ENCODE measurements at regions not wholly inside any gene's neighbourhood (a gene's known extent, or its start where the extent isn't known, plus 50 kb on each side); places are given as distances from the start of the nearest gene placed in this dataset.
"Not testable (repeated sequence)": the region's sequence is repeated elsewhere in the genome, so short reads cannot be mapped to it uniquely, and the experiment has no call there.

- DNase-seq = no peak
Measured at GRCh38 chr22:22717664-22718063, 73.2 kb downstream of the GGTLC2 start.

DNA sequence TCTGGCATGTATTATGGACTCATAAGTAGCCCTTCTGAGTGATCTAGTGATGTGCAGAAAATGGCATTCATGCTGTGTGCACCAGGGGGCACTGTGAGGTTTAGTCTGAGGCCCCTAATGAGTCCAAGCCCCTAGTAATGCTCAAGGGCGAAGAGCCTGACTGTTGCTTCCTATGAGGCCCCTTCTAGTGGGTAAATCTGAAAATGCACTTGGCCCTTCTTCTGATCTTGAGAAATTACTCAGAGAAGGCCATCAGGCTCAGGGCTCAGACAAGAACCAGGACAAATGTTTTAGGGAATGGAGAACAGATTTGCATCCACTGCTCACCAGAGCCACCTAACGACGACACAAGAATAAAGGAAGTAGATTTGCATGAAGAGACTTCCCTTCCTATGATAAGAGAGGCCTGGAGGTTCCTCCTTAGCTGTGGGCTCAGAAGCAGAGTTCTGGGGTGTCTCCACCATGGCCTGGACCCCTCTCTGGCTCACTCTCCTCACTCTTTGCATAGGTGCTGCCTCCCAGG, 75.8 kb downstream of the GGTLC2 start:
- no peak for DNase-seq

- DNase-seq = no peak
Measured at GRCh38 chr22:22720724-22721261, 76.4 kb downstream of the GGTLC2 start.

DNA sequence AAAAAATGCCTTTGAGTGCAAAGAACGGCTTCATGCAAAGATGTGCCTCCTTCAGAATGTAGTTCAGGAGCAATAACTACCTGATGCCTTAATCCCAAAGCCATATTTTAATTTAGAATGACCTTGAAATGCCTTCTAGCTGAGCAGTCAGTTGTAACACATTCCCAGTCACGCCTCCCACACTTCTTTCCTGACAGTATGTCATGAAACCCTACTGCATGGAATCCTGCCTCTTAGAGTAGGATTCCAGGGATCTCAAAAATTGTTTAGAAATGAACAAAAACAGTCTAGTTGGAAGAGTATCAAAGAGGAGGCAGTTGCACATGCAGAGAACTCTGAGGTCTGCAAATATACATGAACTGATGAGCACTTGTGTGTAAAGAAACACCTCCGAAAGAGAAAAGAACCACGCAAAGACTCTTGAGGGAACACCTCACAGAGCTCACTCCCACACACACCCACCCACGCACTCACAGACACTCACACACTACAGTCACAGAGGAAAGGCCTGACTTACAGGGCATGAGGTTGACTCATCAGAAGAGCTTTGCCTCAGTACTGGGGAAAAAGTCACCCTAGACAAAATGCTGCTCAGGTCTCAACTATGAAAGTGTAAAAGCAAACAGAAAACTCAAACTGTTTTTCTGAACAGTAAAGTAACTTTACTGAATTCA, 77.4 kb downstream of the GGTLC2 start:
- DNase-seq = peak in 1 of 4 experiments; percentile 14

DNA sequence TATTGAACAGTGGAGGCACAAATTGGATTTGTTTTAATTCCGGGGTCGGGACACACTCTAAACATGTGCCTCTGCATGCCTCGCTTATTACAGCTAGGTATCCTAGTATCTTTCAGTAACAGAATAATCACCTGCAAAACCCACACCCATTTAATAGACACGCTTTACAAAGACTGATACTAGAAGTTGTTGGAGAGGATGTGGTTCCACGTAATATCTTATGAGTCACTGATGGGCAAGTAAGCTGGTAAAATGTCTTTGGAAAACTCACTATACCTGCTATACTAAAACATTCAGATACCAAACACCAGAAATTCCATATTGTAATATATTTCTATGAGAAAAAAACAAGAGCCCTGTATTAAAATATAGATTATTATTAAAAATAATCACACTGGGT, 84.0 kb downstream of the GGTLC2 start:
- DNase-seq = no peak

DNA sequence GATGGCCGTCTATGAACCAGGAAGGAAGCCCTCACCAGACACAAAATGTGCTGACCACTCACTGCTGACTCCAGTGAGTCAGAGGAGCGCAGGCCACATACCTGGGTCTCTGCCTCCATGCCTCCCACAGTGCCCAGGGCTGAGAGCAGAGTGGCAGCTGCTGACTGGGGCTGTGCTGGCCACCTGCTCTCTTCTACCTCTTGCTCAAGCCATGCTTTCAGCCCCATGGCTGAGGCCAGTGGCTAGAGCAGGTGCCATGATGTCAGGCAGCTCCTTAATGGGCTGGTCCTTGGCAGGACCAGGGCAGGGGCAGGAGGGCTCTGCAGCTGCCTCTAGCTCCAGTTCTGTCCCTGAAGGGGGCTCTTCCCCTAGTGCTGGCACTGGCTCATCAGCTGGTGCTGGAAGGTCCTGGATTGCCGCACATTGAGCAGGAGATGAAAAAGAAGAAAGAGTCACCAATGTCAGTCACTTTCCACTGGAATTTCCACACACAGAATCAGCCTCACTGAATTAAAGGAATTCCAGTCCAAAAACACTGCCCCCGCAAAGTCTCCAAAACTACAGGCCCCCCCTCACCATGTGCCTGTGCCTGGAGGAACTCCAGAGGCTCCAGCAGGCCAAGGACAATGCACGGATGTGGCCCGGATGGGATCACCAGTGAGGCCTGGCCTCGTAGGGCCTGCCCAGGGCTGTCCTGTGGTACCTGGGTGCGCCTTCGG, 86.4 kb downstream of the GGTLC2 start:
- DNase-seq = no peak

DNA sequence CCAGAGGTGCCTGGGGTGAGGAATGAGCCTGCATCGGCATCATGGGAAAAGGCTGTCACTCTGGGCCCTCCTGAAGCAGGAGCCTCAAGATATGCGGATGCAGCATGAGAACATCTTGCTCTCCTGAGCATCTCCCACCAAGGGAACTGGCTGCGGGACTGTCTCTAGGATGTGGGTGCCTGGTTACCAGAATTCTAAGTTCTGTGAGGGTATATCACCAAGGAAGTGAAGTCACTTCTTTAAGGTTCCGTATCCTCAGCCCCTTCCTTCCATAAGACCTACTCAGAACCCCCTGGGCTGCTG, 86.9 kb downstream of the GGTLC2 start:
- no peak for DNase-seq

DNA sequence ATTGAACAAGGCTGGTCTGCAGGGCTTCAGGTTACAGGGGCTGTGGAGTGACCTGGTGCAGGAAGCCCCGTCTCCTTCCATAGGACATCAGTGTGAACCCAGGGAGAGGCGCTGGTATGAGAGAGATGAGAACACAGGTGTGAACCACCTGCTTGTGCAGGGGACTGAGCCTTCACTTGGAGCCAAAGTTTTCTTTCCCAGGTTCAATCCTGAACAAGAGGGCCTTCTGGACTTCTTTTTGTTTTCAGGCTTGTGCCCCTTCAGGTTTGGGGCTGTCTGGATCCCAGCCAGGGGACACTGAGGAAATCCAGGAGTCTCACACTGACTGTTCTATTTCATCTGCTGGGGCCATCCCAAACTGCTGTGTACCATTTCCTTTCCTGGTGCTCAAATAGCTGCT, 88.6 kb downstream of the GGTLC2 start:
- DNase-seq = not testable (repeated sequence)

- no peak for DNase-seq
Measured at GRCh38 chr22:22733881-22734373, 89.5 kb downstream of the GGTLC2 start.

GRCh38 chr22:22734395-22735272, 90.2 kb downstream of the GGTLC2 start:
- not testable (repeated sequence) for DNase-seq

GRCh38 chr22:22735276-22735675, 90.9 kb downstream of the GGTLC2 start:
- DNase-seq = not testable (repeated sequence)

DNA sequence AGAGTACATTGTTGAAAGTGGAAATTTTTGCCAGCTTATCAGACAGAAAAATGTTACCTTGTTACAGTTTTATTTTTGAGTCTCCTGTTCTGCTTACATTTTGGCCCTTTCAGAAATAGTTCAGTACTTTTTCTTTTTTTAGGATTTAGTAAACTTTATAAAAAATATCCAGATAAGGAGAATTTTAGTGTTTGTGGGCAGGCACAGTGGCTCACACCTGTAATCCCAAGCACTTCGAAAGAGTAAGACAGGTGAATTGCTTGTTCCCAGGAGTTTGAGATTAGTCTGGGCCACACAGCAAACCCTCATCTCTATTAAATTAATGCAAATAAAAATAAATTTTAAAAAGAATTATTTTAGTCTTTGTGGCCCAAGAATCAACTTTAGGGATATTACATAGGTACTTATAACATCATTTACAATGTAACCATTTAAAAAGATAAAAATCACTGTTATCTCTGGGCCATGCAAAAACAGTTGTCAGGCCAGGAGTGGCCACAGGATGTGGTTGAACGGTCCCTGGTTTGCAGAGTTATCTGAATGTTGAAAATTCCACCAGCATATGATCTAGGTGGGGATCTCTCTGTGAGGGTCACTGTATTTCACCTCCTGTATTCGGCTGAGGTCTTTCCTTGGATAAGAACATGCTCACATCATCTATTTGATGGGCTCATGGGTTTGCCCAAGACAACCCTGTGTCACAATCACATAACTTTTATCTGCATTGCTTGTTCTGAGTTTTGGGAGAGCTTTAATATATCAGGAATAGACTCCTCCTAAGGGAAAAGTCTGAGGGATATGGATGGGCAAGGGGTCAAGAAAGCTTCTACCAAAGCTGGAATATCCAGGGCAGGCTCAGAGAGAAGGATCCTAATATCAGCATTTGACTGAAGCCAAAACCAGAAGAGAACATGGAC, 91.5 kb downstream of the GGTLC2 start:
- DNase-seq = no peak

DNA sequence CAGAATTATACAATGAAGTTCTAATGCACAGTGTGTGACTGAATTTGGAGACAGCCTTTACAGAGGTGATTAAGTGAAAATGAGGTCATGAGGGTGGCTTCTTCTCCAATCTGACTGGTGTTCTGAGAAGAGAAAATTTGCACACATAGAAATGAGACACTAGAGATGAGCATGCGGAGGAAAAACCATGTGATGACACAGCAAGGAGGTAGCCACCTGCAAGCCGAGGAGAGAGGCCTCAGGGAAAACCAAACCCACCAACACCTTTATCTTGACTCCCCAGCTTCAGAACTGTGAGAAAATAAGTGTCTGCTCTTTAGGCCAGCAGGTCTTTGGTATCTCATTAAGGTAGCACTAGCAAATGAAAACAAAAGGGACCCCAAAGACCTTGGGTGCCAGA, 93.2 kb downstream of the GGTLC2 start:
- no peak for DNase-seq

GRCh38 chr22:22738959-22739585, 94.7 kb downstream of the GGTLC2 start:
- no peak for DNase-seq

GRCh38 chr22:22740560-22741276, 96.3 kb downstream of the GGTLC2 start:
- DNase-seq = no peak

GRCh38 chr22:22741843-22742242, 97.4 kb downstream of the GGTLC2 start:
- no peak for DNase-seq

DNA sequence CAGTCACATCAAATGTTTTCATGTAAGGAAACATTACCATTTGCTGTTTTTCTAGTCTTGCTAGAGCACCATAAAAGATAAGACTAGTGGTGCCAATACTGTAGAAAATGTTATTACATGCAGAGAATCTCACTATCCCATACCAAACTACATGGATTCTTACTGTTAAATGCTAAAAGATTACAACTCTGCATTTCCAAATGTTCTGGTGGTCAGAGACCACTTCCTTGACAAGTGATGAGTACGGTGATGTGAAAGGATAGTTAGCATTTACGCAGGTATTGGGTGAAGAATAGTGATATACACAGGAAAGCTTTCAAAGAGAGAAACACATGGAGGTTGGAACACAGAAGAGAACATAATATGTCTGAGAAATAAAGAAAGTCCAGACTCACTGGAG, 98.2 kb downstream of the GGTLC2 start:
- no peak for DNase-seq

- no peak for DNase-seq
Measured at GRCh38 chr22:22743128-22743760, 98.8 kb downstream of the GGTLC2 start.

- DNase-seq = no peak
Measured at GRCh38 chr22:22744412-22745224, 100.2 kb downstream of the GGTLC2 start.
